Osteocyte (in vitro differentiated cells): ENCODE measurements at regions not wholly inside any gene's neighbourhood (a gene's known extent, or its start where the extent isn't known, plus 50 kb on each side); places are given as distances from the start of the nearest gene placed in this dataset.
"Not testable (repeated sequence)": the region's sequence is repeated elsewhere in the genome, so short reads cannot be mapped to it uniquely, and the experiment has no call there.

Experiments
- DNase-seq: peaks from one replicate; pipeline ENCODE4 v3.0.0; 2021; ENCODE audit warnings: mixed read lengths; ENCODE audit not compliant: unreplicated experiment; ENCODE audit errors: extremely low spot score
- H3K27ac Mint-ChIP-seq: one replicate; pipeline ENCODE4 v1.8.0; 2021; ENCODE audit warnings: mild to moderate bottlenecking, mixed read lengths; ENCODE audit not compliant: unreplicated experiment
- H3K27me3 Mint-ChIP-seq: one replicate; pipeline ENCODE4 v1.8.0; 2021; ENCODE audit warnings: mixed read lengths; ENCODE audit not compliant: unreplicated experiment
- H3K36me3 Mint-ChIP-seq: one replicate; pipeline ENCODE4 v1.8.0; 2021; ENCODE audit warnings: mixed read lengths; ENCODE audit not compliant: unreplicated experiment
- H3K4me1 Mint-ChIP-seq: one replicate; pipeline ENCODE4 v1.8.0; 2021; ENCODE audit warnings: mixed read lengths; ENCODE audit not compliant: unreplicated experiment
- H3K4me3 Mint-ChIP-seq: one replicate; pipeline ENCODE4 v1.8.0; 2021; ENCODE audit warnings: mild to moderate bottlenecking, moderate library complexity, mixed read lengths; ENCODE audit not compliant: unreplicated experiment
- H3K9me3 Mint-ChIP-seq: one replicate; pipeline ENCODE4 v1.8.0; 2021; ENCODE audit warnings: mixed read lengths; ENCODE audit not compliant: unreplicated experiment
- CTCF ChIP-seq: fragments of 200-600 bp; sonication (generic); IDR thresholded peaks from 2 replicates; pipeline ENCODE4 v1.5.0; 2021; ENCODE audit warnings: antibody characterized with exemption, mild to moderate bottlenecking, moderate library complexity

- no peak for DNase-seq
- TF ChIP-seq CTCF: no peak
- Mint-ChIP-seq H3K4me3 (no peak overlapping the region), H3K27me3 (no peaks in the 10 kb centered on the region), H3K27ac (no peak overlapping the region), H3K9me3 (peaks cover 40% of the 10 kb centered on the region), H3K4me1 (no peaks in the 10 kb centered on the region), H3K36me3 (no peaks in the 10 kb centered on the region)
Observed at GRCh38 chr10:107952649-107953556, 788.4 kb upstream of the SORCS1 start.

GRCh38 chr10:107950411-107951062, 786.0 kb upstream of the SORCS1 start:
- not testable (repeated sequence) for DNase-seq, H3K4me1 Mint-ChIP-seq, H3K36me3 Mint-ChIP-seq, H3K27me3 Mint-ChIP-seq, H3K27ac Mint-ChIP-seq, H3K4me3 Mint-ChIP-seq
- H3K9me3 Mint-ChIP-seq: peaks cover 48% of the 10 kb centered on the region

GRCh38 chr10:107942826-107943225, 778.3 kb upstream of the SORCS1 start:
- DNase-seq: no peak
- Mint-ChIP-seq H3K36me3 (no peaks in the 10 kb centered on the region), H3K27ac (no peak overlapping the region), H3K27me3 (no peaks in the 10 kb centered on the region), H3K4me1 (no peaks in the 10 kb centered on the region), H3K9me3 (peaks cover 51% of the 10 kb centered on the region), H3K4me3 (no peak overlapping the region)
- no peak for TF ChIP-seq CTCF

GRCh38 chr10:107933076-107933475, 768.6 kb upstream of the SORCS1 start:
- TF ChIP-seq CTCF: no peak
- Mint-ChIP-seq H3K27ac (no peak overlapping the region), H3K27me3 (no peaks in the 10 kb centered on the region), H3K4me3 (no peak overlapping the region), H3K4me1 (no peaks in the 10 kb centered on the region), H3K36me3 (no peaks in the 10 kb centered on the region), H3K9me3 (peaks cover 26% of the 10 kb centered on the region)
- no peak for DNase-seq

- Mint-ChIP-seq H3K4me1 (no peaks in the 10 kb centered on the region), H3K27ac (no peak overlapping the region), H3K9me3 (peaks cover 22% of the 10 kb centered on the region), H3K4me3 (no peak overlapping the region), H3K36me3 (no peaks in the 10 kb centered on the region), H3K27me3 (no peaks in the 10 kb centered on the region)
- no peak for DNase-seq
- no peak for TF ChIP-seq CTCF
Observed at GRCh38 chr10:107931808-107932207, 767.3 kb upstream of the SORCS1 start.
